ENCODE measurements at regions not wholly inside any gene's neighbourhood (a gene's known extent, or its start where the extent isn't known, plus 50 kb on each side); places are given as distances from the start of the nearest gene placed in this dataset.

DNA sequence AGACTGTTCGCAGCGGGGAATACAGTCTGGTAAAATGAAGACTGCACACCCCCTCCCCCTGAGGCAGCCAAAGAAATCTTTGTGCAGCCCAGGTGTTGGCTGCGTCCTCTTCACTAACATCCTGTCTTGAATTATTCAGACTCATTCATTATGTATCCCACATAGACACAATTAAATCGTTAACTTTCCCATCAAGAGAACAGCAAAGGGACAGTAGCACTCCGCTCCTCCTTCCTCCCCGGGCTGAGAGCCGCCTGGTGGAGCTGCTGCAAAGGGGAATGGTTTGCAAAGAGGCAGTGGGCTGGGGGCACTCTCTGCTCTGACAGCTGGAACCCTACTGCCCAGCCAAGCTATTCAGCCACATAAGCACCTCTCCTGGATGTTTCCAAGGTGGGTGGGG, 290.0 kb upstream of the SOX9 start:
- no peaks in the 10 kb centered on the region for H3K9me3 ChIP-seq (ENCODE audit: insufficient read depth, low read length)
- no peaks in the 10 kb centered on the region for H3K27me3 ChIP-seq (ENCODE audit: low read length)
- H3K27ac ChIP-seq (ENCODE audit: low read depth, low read length): no peak overlapping the region
- no peak overlapping the region for H3K9ac ChIP-seq (ENCODE audit: low read length)
- no peaks in the 10 kb centered on the region for H4K20me1 ChIP-seq (ENCODE audit: low read depth, low read length)
- no peaks in the 10 kb centered on the region for H3F3A ChIP-seq (ENCODE audit: insufficient read depth)
- H3K79me2 ChIP-seq (ENCODE audit: insufficient read depth, low read length): no peaks in the 10 kb centered on the region
- no peaks in the 10 kb centered on the region for H3K36me3 ChIP-seq (ENCODE audit: low read length)
- H2AFZ ChIP-seq (ENCODE audit: low read depth, low read length, severe bottlenecking): no peak overlapping the region
- no peaks in the 10 kb centered on the region for H3K9me2 ChIP-seq (replicated peaks; ENCODE audit: insufficient read depth, low read length)
- H3K4me2 ChIP-seq (ENCODE audit: low read depth, low read length, poor library complexity, severe bottlenecking): no peak overlapping the region
- H3K4me3 ChIP-seq (ENCODE audit: insufficient read depth, low read length, poor library complexity, severe bottlenecking): no peak overlapping the region
- TF ChIP-seq, protein P1, sequence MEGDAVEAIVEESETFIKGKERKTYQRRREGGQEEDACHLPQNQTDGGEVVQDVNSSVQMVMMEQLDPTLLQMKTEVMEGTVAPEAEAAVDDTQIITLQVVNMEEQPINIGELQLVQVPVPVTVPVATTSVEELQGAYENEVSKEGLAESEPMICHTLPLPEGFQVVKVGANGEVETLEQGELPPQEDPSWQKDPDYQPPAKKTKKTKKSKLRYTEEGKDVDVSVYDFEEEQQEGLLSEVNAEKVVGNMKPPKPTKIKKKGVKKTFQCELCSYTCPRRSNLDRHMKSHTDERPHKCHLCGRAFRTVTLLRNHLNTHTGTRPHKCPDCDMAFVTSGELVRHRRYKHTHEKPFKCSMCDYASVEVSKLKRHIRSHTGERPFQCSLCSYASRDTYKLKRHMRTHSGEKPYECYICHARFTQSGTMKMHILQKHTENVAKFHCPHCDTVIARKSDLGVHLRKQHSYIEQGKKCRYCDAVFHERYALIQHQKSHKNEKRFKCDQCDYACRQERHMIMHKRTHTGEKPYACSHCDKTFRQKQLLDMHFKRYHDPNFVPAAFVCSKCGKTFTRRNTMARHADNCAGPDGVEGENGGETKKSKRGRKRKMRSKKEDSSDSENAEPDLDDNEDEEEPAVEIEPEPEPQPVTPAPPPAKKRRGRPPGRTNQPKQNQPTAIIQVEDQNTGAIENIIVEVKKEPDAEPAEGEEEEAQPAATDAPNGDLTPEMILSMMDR (IDR thresholded peaks at IDR 0.05; ENCODE audit: insufficient read depth, low read length, poor library complexity, severe bottlenecking): no peak
- no peak for TF ChIP-seq EZH2phosphoT487 (conservative IDR thresholded peaks at IDR 0.05; ENCODE audit: low read length)

DNA sequence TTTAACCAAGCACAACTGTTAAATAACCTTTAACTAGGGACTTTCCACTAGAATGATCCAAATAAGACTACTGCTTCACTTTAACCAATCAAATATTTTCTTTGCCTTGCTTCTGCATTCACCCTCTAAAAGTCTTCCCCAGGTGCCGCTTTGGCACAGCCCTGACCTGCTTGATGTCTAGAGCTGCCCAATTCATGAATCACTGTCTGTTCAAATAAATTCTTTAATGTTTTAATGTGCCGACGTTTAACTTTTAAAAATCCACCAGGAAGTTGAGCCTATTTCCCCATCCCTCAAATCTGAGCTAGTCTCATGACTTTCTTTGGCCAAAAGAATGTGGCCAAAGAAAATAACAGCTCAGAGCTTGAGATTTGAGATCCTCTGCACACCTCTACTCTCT, 277.8 kb upstream of the SOX9 start:
- Histone ChIP-seq H3K4me2 (ENCODE audit: low read depth, low read length, poor library complexity, severe bottlenecking) (no peak overlapping the region), H3K27ac (ENCODE audit: low read depth, low read length) (no peak overlapping the region), H3K79me2 (ENCODE audit: insufficient read depth, low read length) (no peaks in the 10 kb centered on the region), H3K9me2 (replicated peaks; ENCODE audit: insufficient read depth, low read length) (no peaks in the 10 kb centered on the region; the same call in 1 of the 2 replicates), H3K27me3 (ENCODE audit: low read length) (no peaks in the 10 kb centered on the region), H4K20me1 (ENCODE audit: low read depth, low read length) (no peaks in the 10 kb centered on the region), H3K4me3 (ENCODE audit: insufficient read depth, low read length, poor library complexity, severe bottlenecking) (no peak overlapping the region), H3K9me3 (ENCODE audit: insufficient read depth, low read length) (no peaks in the 10 kb centered on the region), H3F3A (ENCODE audit: insufficient read depth) (no peaks in the 10 kb centered on the region), H3K9ac (ENCODE audit: low read length) (no peak overlapping the region), H3K36me3 (ENCODE audit: low read length) (no peaks in the 10 kb centered on the region), H2AFZ (ENCODE audit: low read depth, low read length, severe bottlenecking) (no peak overlapping the region)
- no peak for TF ChIP-seq EZH2phosphoT487 (conservative IDR thresholded peaks at IDR 0.05; ENCODE audit: low read length)
- TF ChIP-seq, protein P1 (IDR thresholded peaks at IDR 0.05; ENCODE audit: insufficient read depth, low read length, poor library complexity, severe bottlenecking): no peak

DNA sequence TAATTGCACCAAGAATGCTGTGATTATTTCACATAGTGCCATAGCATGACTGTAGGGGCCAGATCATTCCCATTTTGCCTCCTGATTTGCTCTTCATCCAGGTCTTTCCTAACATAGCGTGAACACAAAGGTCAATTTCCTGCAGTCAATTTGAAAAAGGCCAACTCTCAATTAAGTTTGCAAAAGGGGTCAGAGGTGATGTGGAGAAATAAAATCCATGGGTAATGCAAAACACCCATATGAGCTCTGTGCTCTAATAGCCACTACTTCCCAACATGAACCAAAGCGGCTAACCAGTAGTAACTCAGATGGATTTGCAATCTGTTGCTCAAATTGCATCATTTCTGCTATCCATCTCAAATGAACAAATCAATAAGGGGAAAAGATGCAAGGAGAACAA, 275.5 kb upstream of the SOX9 start:
- H3K9me3 ChIP-seq (ENCODE audit: insufficient read depth, low read length): no peaks in the 10 kb centered on the region
- H3F3A ChIP-seq (ENCODE audit: insufficient read depth): no peaks in the 10 kb centered on the region
- no peak overlapping the region for H3K27ac ChIP-seq (ENCODE audit: low read depth, low read length)
- no peak overlapping the region for H2AFZ ChIP-seq (ENCODE audit: low read depth, low read length, severe bottlenecking)
- no peaks in the 10 kb centered on the region for H3K27me3 ChIP-seq (ENCODE audit: low read length)
- no peak overlapping the region for H3K4me3 ChIP-seq (ENCODE audit: insufficient read depth, low read length, poor library complexity, severe bottlenecking)
- no peaks in the 10 kb centered on the region for H4K20me1 ChIP-seq (ENCODE audit: low read depth, low read length)
- no peak for TF ChIP-seq EZH2phosphoT487 (conservative IDR thresholded peaks at IDR 0.05; ENCODE audit: low read length)
- TF ChIP-seq, protein P1 (IDR thresholded peaks at IDR 0.05; ENCODE audit: insufficient read depth, low read length, poor library complexity, severe bottlenecking): no peak
- no peaks in the 10 kb centered on the region; the same call in 1 of the 2 replicates for H3K9me2 ChIP-seq (replicated peaks; ENCODE audit: insufficient read depth, low read length)
- H3K9ac ChIP-seq (ENCODE audit: low read length): no peak overlapping the region
- H3K79me2 ChIP-seq (ENCODE audit: insufficient read depth, low read length): no peaks in the 10 kb centered on the region
- H3K36me3 ChIP-seq (ENCODE audit: low read length): no peaks in the 10 kb centered on the region
- H3K4me2 ChIP-seq (ENCODE audit: low read depth, low read length, poor library complexity, severe bottlenecking): no peak overlapping the region
